ENCODE measurements at regions not wholly inside any gene's neighbourhood (a gene's known extent, or its start where the extent isn't known, plus 50 kb on each side); places are given as distances from the start of the nearest gene placed in this dataset.

DNA sequence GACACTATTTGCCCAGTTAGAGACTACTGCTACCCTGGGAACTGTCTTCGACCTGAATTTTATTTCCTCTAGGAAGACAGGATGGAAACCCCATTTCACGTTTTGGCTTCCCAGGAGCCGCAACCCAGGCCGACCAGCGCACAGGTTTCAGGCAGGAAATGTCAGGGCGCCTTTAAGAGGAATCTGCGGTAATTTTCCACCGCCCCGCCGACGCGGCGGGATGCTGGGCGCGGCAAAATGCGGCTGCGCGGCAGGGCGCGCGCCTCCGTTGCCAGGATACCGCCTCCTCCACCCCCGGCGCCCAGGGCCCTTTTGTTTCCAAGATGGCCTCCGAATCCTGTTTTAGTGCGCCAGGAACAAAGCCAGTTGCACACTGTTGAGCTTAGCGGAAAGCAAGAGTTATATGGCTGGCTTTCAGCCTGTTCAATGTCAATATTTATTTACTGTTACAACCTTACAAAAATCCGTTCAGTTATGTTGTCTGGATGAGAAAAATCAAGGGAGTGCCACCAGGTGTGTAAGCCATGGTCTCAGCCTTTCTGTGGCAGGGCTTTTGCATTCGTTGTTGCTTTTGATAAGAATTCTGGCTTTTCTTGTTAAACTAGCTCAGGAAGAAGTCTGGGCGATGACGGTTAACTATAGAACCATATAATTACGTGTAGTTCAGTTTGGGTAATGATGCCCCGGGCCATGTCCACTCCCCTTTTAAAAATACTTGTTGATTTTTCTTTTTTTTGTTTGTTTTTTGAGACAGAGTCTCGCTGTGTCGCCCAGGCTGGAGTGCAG, 79.7 kb upstream of the CHD2 start (continued):
- TF ChIP-seq TCF7L2 (IDR thresholded peaks at IDR 0.05; ENCODE audit: borderline replicate concordance, extremely low read depth, insufficient read depth, insufficient read length) (peak; percentile 17), RAD21 (IDR thresholded peaks at IDR 0.05; ENCODE audit: low read depth) (no peak; the same call in 1 of the 2 replicates), YY1 (IDR thresholded peaks at IDR 0.05; ENCODE audit: extremely low read depth, insufficient replicate concordance, low read depth, low read length) (peak; percentile 96), POLR2AphosphoS5 (IDR thresholded peaks at IDR 0.05; ENCODE audit: low read depth, low read length) (peak; percentile 76), EZH2 (IDR thresholded peaks at IDR 0.05) (no peak), FOSL1 (IDR thresholded peaks at IDR 0.05; ENCODE audit: low read depth) (no peak), EGR1 (IDR thresholded peaks at IDR 0.05; ENCODE audit: low read depth) (peak; percentile 91), JUND (IDR thresholded peaks at IDR 0.05) (no peak), CEBPB (IDR thresholded peaks at IDR 0.05; ENCODE audit: low read depth) (no peak), ELF1 (IDR thresholded peaks at IDR 0.05; ENCODE audit: borderline replicate concordance, low read depth) (no peak), EZH2phosphoT487 (IDR thresholded peaks at IDR 0.05; ENCODE audit: borderline replicate concordance) (no peak)
- TF ChIP-seq, protein P1, sequence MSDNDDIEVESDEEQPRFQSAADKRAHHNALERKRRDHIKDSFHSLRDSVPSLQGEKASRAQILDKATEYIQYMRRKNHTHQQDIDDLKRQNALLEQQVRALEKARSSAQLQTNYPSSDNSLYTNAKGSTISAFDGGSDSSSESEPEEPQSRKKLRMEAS (IDR thresholded peaks at IDR 0.05): peak; percentile 61; the same call in 1 of the 2 replicates
- TF ChIP-seq, protein P2, sequence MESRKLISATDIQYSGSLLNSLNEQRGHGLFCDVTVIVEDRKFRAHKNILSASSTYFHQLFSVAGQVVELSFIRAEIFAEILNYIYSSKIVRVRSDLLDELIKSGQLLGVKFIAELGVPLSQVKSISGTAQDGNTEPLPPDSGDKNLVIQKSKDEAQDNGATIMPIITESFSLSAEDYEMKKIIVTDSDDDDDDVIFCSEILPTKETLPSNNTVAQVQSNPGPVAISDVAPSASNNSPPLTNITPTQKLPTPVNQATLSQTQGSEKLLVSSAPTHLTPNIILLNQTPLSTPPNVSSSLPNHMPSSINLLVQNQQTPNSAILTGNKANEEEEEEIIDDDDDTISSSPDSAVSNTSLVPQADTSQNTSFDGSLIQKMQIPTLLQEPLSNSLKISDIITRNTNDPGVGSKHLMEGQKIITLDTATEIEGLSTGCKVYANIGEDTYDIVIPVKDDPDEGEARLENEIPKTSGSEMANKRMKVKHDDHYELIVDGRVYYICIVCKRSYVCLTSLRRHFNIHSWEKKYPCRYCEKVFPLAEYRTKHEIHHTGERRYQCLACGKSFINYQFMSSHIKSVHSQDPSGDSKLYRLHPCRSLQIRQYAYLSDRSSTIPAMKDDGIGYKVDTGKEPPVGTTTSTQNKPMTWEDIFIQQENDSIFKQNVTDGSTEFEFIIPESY (IDR thresholded peaks at IDR 0.05; ENCODE audit: extremely low read depth, insufficient replicate concordance, low read length): no peak
- TF ChIP-seq, protein P3, sequence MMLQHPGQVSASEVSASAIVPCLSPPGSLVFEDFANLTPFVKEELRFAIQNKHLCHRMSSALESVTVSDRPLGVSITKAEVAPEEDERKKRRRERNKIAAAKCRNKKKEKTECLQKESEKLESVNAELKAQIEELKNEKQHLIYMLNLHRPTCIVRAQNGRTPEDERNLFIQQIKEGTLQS (IDR thresholded peaks at IDR 0.05): no peak

All from HCT116 (cell line).